HL-60 (cell line): ENCODE measurements at regions not wholly inside any gene's neighbourhood (a gene's known extent, or its start where the extent isn't known, plus 50 kb on each side); places are given as distances from the start of the nearest gene placed in this dataset.

Experiments
- CTCF ChIP-seq: IDR thresholded peaks from one replicate; pipeline ENCODE4 v1.5.1; 2011; ENCODE audit warnings: low read length, control low read depth, inconsistent platforms; ENCODE audit not compliant: insufficient read depth
- SPI1 ChIP-seq: IDR thresholded peaks from 2 replicates; pipeline ENCODE4 v1.6.1; 2012; ENCODE audit warnings: low read depth, mild to moderate bottlenecking, borderline replicate concordance

- TF ChIP-seq CTCF: no peak
- no peak for TF ChIP-seq SPI1
These were observed 490.7 kb upstream of the PITX2 start for GRCh38 chr4:111113591-111113990.
